OCI-LY1 (cell line): ENCODE measurements at regions not wholly inside any gene's neighbourhood (a gene's known extent, or its start where the extent isn't known, plus 50 kb on each side); places are given as distances from the start of the nearest gene placed in this dataset.
A peak's percentile ranks its signal among the peaks of the same experiment; 100 is the strongest.

Experiments used
- H2AFZ ChIP-seq: fragments of 200-600 bp; sonication (generic), shearing (Covaris generic); 2 replicates; pipeline ENCODE4 v1.6.0; 2014; ENCODE audit warnings: antibody characterized with exemption, mild to moderate bottlenecking, low read length
- H3F3A ChIP-seq: fragments of 200-600 bp; sonication (generic), shearing (Covaris generic); 2 replicates; pipeline ENCODE4 v1.6.0; 2014; ENCODE audit warnings: mild to moderate bottlenecking, antibody characterized with exemption, low read length, moderate library complexity; ENCODE audit not compliant: insufficient read depth
- H3K27ac ChIP-seq: fragments of 200-600 bp; sonication (generic); 2 replicates; pipeline ENCODE4 v1.5.1; 2014; ENCODE audit warnings: low read length, mixed run types, mild to moderate bottlenecking, low read depth; ENCODE audit not compliant: poor library complexity, severe bottlenecking
- H3K27me3 ChIP-seq: fragments of 200-600 bp; sonication (generic); 2 replicates; pipeline ENCODE4 v1.6.0; 2014; ENCODE audit warnings: antibody characterized with exemption, mild to moderate bottlenecking, low read length, moderate library complexity; ENCODE audit not compliant: insufficient read depth
- H3K36me3 ChIP-seq: fragments of 200-600 bp; sonication (generic); 2 replicates; pipeline ENCODE4 v1.6.1; 2014; ENCODE audit warnings: mild to moderate bottlenecking, antibody characterized with exemption, low read length, moderate library complexity, mixed read lengths; ENCODE audit not compliant: insufficient read depth
- H3K4me1 ChIP-seq: fragments of 200-600 bp; sonication (generic); 2 replicates; pipeline ENCODE4 v1.5.1; 2014; ENCODE audit warnings: mild to moderate bottlenecking, low read length, moderate library complexity; ENCODE audit not compliant: insufficient read depth, severe bottlenecking
- H3K4me2 ChIP-seq: fragments of 200-600 bp; sonication (generic), shearing (Covaris generic); 2 replicates; pipeline ENCODE4 v1.6.1; 2014; ENCODE audit warnings: low read length
- H3K4me3 ChIP-seq: fragments of 200-600 bp; sonication (generic); 2 replicates; pipeline ENCODE4 v1.5.1; 2014; ENCODE audit warnings: low read length, low read depth, mild to moderate bottlenecking, mixed read lengths; ENCODE audit not compliant: poor library complexity, severe bottlenecking
- H3K79me2 ChIP-seq: fragments of 200-600 bp; shearing (Covaris generic); 2 replicates; pipeline ENCODE4 v1.6.1; 2016; ENCODE audit warnings: mixed run types, low read length, mixed read lengths; ENCODE audit not compliant: insufficient read depth
- H3K9ac ChIP-seq: fragments of 200-600 bp; sonication (generic), shearing (Covaris generic); 2 replicates; pipeline ENCODE4 v1.6.1; 2014; ENCODE audit warnings: mild to moderate bottlenecking, low read length, mixed read lengths
- H3K9me2 ChIP-seq: fragments of 200-600 bp; sonication (generic), shearing (Covaris generic); 2 replicates; pipeline ENCODE4 v1.6.1; 2014; ENCODE audit warnings: low read depth, mild to moderate bottlenecking, low read length, mixed read lengths
- H3K9me3 ChIP-seq: fragments of 200-600 bp; shearing (Covaris generic); 2 replicates; pipeline ENCODE4 v1.6.1; 2014; ENCODE audit warnings: low read length, mixed read lengths
- H4K20me1 ChIP-seq: fragments of 200-600 bp; sonication (generic), shearing (Covaris generic); 2 replicates; pipeline ENCODE4 v1.6.0; 2016; ENCODE audit warnings: mild to moderate bottlenecking, low read length; ENCODE audit not compliant: insufficient read depth
- CTCF ChIP-seq: fragments of 200-600 bp; sonication (generic), shearing (Covaris generic); IDR thresholded peaks from 2 replicates; pipeline ENCODE4 v1.5.1; 2017; ENCODE audit warnings: mild to moderate bottlenecking, antibody characterized with exemption, low read length, moderate library complexity, mixed read lengths
- EZH2 ChIP-seq: fragments of 200-600 bp; sonication (generic), shearing (Covaris generic); IDR thresholded peaks from 2 replicates; pipeline ENCODE4 v1.8.0; 2017; ENCODE audit warnings: borderline replicate concordance, mixed run types, mild to moderate bottlenecking, antibody characterized with exemption, low read length, moderate library complexity, mixed read lengths

- Histone ChIP-seq H3K4me3 (no peak overlapping the region), H3K4me1 (no peaks in the 10 kb centered on the region), H3K27ac (no peak overlapping the region), H3K9ac (no peak overlapping the region), H3F3A (no peaks in the 10 kb centered on the region), H3K79me2 (no peaks in the 10 kb centered on the region), H3K9me3 (no peaks in the 10 kb centered on the region), H3K4me2 (no peak overlapping the region), H3K9me2 (no peaks in the 10 kb centered on the region), H2AFZ (no peak overlapping the region), H3K36me3 (no peaks in the 10 kb centered on the region), H4K20me1 (no peaks in the 10 kb centered on the region), H3K27me3 (no peaks in the 10 kb centered on the region)
- TF ChIP-seq CTCF (no peak), EZH2 (no peak)
These were observed 866.2 kb downstream of the TBC1D22A start for GRCh38 chr22:47628477-47629272.

GRCh38 chr22:47627556-47628253 is 865.3 kb downstream of the TBC1D22A start:
- no peak overlapping the region for H3K9ac ChIP-seq
- H3K4me1 ChIP-seq, result no peaks in the 10 kb centered on the region
- no peak overlapping the region for H3K4me2 ChIP-seq
- no peaks in the 10 kb centered on the region for H3K9me2 ChIP-seq
- H3K79me2 ChIP-seq, result no peaks in the 10 kb centered on the region
- H2AFZ ChIP-seq, result no peak overlapping the region
- H3K4me3 ChIP-seq, result no peak overlapping the region
- no peaks in the 10 kb centered on the region for H3K9me3 ChIP-seq
- H3K27me3 ChIP-seq, result no peaks in the 10 kb centered on the region
- no peak overlapping the region for H3K27ac ChIP-seq
- no peak for TF ChIP-seq CTCF
- no peak for TF ChIP-seq EZH2
- H3K36me3 ChIP-seq, result no peaks in the 10 kb centered on the region
- no peaks in the 10 kb centered on the region for H3F3A ChIP-seq
- no peaks in the 10 kb centered on the region for H4K20me1 ChIP-seq

GRCh38 chr22:47626428-47627390 is 864.3 kb downstream of the TBC1D22A start:
- Histone ChIP-seq H3K4me2 (no peak overlapping the region), H3K9ac (no peak overlapping the region), H3K27me3 (0 out of 2 replicates have a peak, but pooled peaks cover 3% of the 10 kb centered on the region), H3K79me2 (no peaks in the 10 kb centered on the region), H3K9me3 (no peaks in the 10 kb centered on the region), H3K36me3 (no peaks in the 10 kb centered on the region), H3K4me3 (no peak overlapping the region), H4K20me1 (no peaks in the 10 kb centered on the region), H3K4me1 (no peaks in the 10 kb centered on the region), H3K27ac (no peak overlapping the region), H2AFZ (no peak overlapping the region), H3F3A (no peaks in the 10 kb centered on the region), H3K9me2 (no peaks in the 10 kb centered on the region)
- TF ChIP-seq EZH2, result no peak
- TF ChIP-seq CTCF, result peak; percentile 46
